Endothelial cell of umbilical vein (primary cell): ENCODE measurements at regions not wholly inside any gene's neighbourhood (a gene's known extent, or its start where the extent isn't known, plus 50 kb on each side); places are given as distances from the start of the nearest gene placed in this dataset.
A peak's percentile ranks its signal among the peaks of the same experiment; 100 is the strongest.

ENCODE experiments used
- BruUV-seq: library from RNA; stranded (reverse); fragments of 400-500 nt; replicated peaks from 2 replicates; lab custom pipeline; 2021; lab: Mats Ljungman, UMichigan
- CTCF ChIA-PET: fragments of 300-600, 350-600 bp; sonication (Branson Sonifier 250); formaldehyde crosslinking; loops from one replicate; lab custom pipeline; 2021; ENCODE audit warnings: antibody characterized with exemption, inconsistent platforms; lab: Charles Lee
- POLR2A ChIA-PET: fragments of 300-600, 350-600 bp; sonication (Branson Sonifier 250); formaldehyde crosslinking; loops from one replicate; lab custom pipeline; 2021; ENCODE audit warnings: antibody characterized with exemption, inconsistent platforms; lab: Charles Lee
- DNase-seq: peaks from one replicate; pipeline ENCODE4 v3.0.0-alpha.2; 2011; ENCODE audit warnings: low read depth, low spot score
- FAIRE-seq: peaks from 2 replicates; lab custom pipeline; 2011; peaks lifted over from hg19 to GRCh38; lab: Jason Lieb, UNC
- H2AFZ ChIP-seq: 2 replicates; pipeline ENCODE4 v1.6.0; 2012; ENCODE audit warnings: low read depth, low read length, control low read depth, inconsistent platforms
- H3K27ac ChIP-seq: 2 replicates; pipeline ENCODE4 v1.5.1; 2011; ENCODE audit warnings: low read depth, mild to moderate bottlenecking, control low read depth, low read length, moderate library complexity; ENCODE audit not compliant: insufficient read depth
- H3K27me3 ChIP-seq, 2 experiments: 2 replicates each; pipeline versions ENCODE4 v1.6.0 to v1.6.1; 2011; ENCODE audit warnings: low read length in 2 of 2, mixed read lengths in 1 of 2; ENCODE audit not compliant: control insufficient read depth in 2 of 2, insufficient read depth in 2 of 2
- H3K36me3 ChIP-seq, 2 experiments: 2 replicates in 1 of 2; 3 replicates in 1 of 2; pipeline ENCODE4 v1.5.1; 2011; ENCODE audit warnings: low read length in 2 of 2, mild to moderate bottlenecking in 1 of 2, moderate library complexity in 1 of 2; ENCODE audit not compliant: control insufficient read depth in 2 of 2, insufficient read depth in 2 of 2; ENCODE audit errors: extremely low read depth in 1 of 2
- H3K4me1 ChIP-seq: 3 replicates; pipeline ENCODE4 v1.5.1; 2011; ENCODE audit warnings: mild to moderate bottlenecking, low read length; ENCODE audit not compliant: control insufficient read depth, insufficient read depth; ENCODE audit errors: extremely low read depth
- H3K4me2 ChIP-seq: 2 replicates; pipeline ENCODE4 v1.6.1; 2011; ENCODE audit warnings: low read length, control low read depth, mixed read lengths; ENCODE audit not compliant: insufficient read depth
- H3K4me3 ChIP-seq, 3 experiments: fragments of 200-600 bp in 1 of 3; sonication (generic), shearing (Covaris generic) in 1 of 3; replicated peaks in 1 of 3; 2 replicates each; pipeline ENCODE4 v1.5.1; 2011 to 2016; ENCODE audit warnings: control low read depth in 3 of 3, low read length in 3 of 3, mild to moderate bottlenecking in 2 of 3, inconsistent platforms in 1 of 3, low read depth in 1 of 3, moderate library complexity in 1 of 3; ENCODE audit not compliant: insufficient read depth in 1 of 3
- H3K79me2 ChIP-seq: 2 replicates; pipeline ENCODE4 v1.6.0; 2012; ENCODE audit warnings: low read length, inconsistent platforms; ENCODE audit not compliant: control insufficient read depth, insufficient read depth
- H3K9ac ChIP-seq: replicated peaks from 2 replicates; pipeline ENCODE3; 2011; ENCODE audit warnings: low read length, control low read depth; ENCODE audit not compliant: insufficient read depth; ENCODE audit errors: extremely low read depth
- H3K9me1 ChIP-seq: replicated peaks from 3 replicates; pipeline ENCODE4 v1.6.0; 2011; ENCODE audit warnings: mild to moderate bottlenecking, low read length; ENCODE audit not compliant: control insufficient read depth, insufficient read depth; ENCODE audit errors: extremely low read depth
- H3K9me3 ChIP-seq: replicated peaks from 2 replicates; pipeline ENCODE4 v1.5.1; 2012; ENCODE audit warnings: low read length, inconsistent platforms; ENCODE audit not compliant: control insufficient read depth, insufficient read depth
- H4K20me1 ChIP-seq: replicated peaks from 2 replicates; pipeline ENCODE3; 2011; ENCODE audit warnings: mild to moderate bottlenecking, low read length; ENCODE audit not compliant: control insufficient read depth, insufficient read depth; ENCODE audit errors: extremely low read depth
- FOS ChIP-seq: IDR thresholded peaks from 2 replicates; pipeline ENCODE4 v1.6.1; 2011; ENCODE audit warnings: mild to moderate bottlenecking, low read length, moderate library complexity, borderline replicate concordance; ENCODE audit not compliant: insufficient read depth
- GATA2 ChIP-seq: IDR thresholded peaks from 2 replicates; pipeline ENCODE4 v1.7.0; 2011; ENCODE audit warnings: low read depth, mild to moderate bottlenecking, moderate library complexity, mixed read lengths, low read length; ENCODE audit not compliant: insufficient read length, insufficient read depth
- JUN ChIP-seq: IDR thresholded peaks from 2 replicates; pipeline ENCODE4 v1.6.1; 2011; ENCODE audit warnings: borderline replicate concordance, low read depth; ENCODE audit not compliant: insufficient read length, insufficient read depth
- dilution Hi-C: fragments of 300-500 bp; cut with MboI; formaldehyde crosslinking; loops from one replicate; pipeline ENCODE4 v1.15.0; 2019; ENCODE audit warnings: low sequenced_read_pairs; ENCODE audit not compliant: extremely low pct_ligation_motif_present
- intact Hi-C: fragments of 100-400 bp; cut with micrococcal nuclease; formaldehyde crosslinking; loops from one replicate; pipeline ENCODE4 v1.10.0; 2022
- TF ChIP-seq, protein P1 (sequence below): IDR thresholded peaks from 2 replicates; pipeline ENCODE4 v1.6.1; 2011; ENCODE audit not compliant: insufficient read depth, insufficient read length

DNA sequence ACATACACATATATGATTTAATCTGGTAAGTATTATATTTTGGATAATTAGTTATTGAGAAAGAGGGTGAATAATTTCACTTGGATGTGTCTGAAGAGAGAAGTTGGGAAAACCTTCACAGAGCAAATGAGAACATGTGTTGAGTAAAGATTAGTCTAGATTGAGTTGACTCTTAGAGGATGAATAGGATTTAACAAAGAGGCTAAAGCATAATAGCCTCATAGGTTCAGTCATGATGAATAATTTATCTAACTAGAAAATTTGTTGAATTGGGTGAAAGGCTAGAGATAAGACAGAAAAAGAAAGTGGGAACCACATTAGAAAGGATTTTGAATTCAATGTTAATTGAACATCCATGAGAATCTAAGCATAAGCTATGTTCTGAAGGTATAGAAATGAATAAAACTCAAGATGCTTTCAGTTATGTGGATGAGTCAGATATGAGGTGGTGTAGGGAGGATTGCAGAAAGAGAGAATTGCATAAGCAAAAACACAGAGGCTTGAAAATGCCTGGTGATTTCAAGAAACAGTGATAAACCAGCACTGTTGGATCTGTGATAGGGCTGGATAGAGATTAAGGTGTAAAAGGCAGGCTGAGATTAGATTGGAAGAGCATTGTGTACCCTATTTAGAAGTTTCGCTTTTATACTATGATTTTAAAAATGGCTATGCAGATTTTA lies 207.6 kb upstream of the NR3C2 start:
- TF ChIP-seq FOS: no peak
- TF ChIP-seq, protein P1, sequence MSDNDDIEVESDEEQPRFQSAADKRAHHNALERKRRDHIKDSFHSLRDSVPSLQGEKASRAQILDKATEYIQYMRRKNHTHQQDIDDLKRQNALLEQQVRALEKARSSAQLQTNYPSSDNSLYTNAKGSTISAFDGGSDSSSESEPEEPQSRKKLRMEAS: no peak
- no peak for TF ChIP-seq JUN
- Histone ChIP-seq H3K79me2 (no peaks in the 10 kb centered on the region), H2AFZ (no peak overlapping the region), H3K4me2 (no peak overlapping the region), H3K27me3 (no peaks in the 10 kb centered on the region), H3K4me3 (no peak overlapping the region), H3K4me1 (no peaks in the 10 kb centered on the region), H3K9ac (no peak overlapping the region), H3K27ac (no peak overlapping the region), H3K9me3 (no peaks in the 10 kb centered on the region), H4K20me1 (no peaks in the 10 kb centered on the region), H3K9me1 (no peaks in the 10 kb centered on the region), H3K36me3 (no peaks in the 10 kb centered on the region)
- POLR2A ChIA-PET: no interaction called here
- dilution Hi-C loops: no loop called here
- CTCF ChIA-PET: no interaction called here
- intact Hi-C loops: no loop called here
- DNase-seq: no peak
- no peak for FAIRE-seq
- BruUV-seq: no TSS peak

DNA sequence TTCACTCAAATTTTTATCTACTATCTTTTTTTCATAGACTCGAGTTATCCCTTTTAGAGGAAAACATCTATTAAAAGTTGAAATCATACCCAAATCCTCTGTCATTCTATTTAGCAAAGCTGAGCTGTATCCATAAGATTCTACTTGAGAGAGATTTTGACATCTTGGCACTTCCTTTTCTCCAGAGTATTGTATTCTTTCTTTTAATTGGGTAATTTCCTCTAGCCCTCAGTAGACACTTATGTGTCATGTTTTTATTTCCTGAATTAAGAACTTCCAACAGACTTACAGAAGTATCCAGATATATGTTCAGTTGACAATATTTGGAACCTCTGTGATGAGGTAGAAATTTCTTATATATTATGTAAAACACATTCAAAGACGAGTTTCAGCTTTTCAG lies 201.6 kb upstream of the NR3C2 start:
- H3K4me1 ChIP-seq: peaks cover 6% of the 10 kb centered on the region
- H3K27ac ChIP-seq: no peak overlapping the region
- H3K9me3 ChIP-seq: no peaks in the 10 kb centered on the region
- CTCF ChIA-PET: interaction anchor here (0.8 to 1.2 kb wide), 3 partner anchors 9 to 35 kb away, joined by 3 to 4 read pairs (median 3); no protein-coding TSS in a partner anchor
- POLR2A ChIA-PET: no interaction called here
- no peak overlapping the region for H3K9ac ChIP-seq
- H3K79me2 ChIP-seq: no peaks in the 10 kb centered on the region
- no peak overlapping the region for H3K4me2 ChIP-seq
- DNase-seq (peak; percentile 41), FAIRE-seq (peak; percentile 62)
- H3K4me3 ChIP-seq: no peak overlapping the region
- H3K27me3 ChIP-seq: no peaks in the 10 kb centered on the region
- BruUV-seq: no TSS peak
- no peak overlapping the region for H2AFZ ChIP-seq
- dilution Hi-C loops (no loop called here), intact Hi-C loops (no loop called here)
- no peaks in the 10 kb centered on the region for H3K36me3 ChIP-seq
- TF ChIP-seq GATA2: no peak
- TF ChIP-seq FOS: peak; percentile 11
- H3K9me1 ChIP-seq: no peaks in the 10 kb centered on the region
- H4K20me1 ChIP-seq: no peaks in the 10 kb centered on the region
